ENCODE measurements at regions not wholly inside any gene's neighbourhood (a gene's known extent, or its start where the extent isn't known, plus 50 kb on each side); places are given as distances from the start of the nearest gene placed in this dataset.

DNA sequence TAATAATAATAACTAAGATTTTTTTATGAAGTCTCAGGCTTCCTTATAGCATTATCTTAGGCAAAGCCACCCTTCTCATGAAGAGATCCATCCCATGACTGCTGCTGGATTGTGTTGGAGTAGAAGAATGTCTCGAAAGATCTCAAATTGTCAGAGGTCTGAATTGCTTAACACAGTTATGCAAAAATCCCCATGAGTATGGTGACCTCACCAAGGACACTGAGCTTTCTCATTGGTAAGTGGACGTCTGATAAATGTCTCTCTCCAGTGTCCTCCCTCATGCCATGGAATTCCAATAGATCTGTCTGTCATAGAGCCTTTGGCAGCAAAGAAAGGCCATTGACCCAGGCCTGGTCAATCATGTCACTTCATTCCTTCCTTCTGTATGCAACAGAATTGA lies 264.5 kb downstream of the CDH11 start:
- H3K9me3 Mint-ChIP-seq, result no peaks in the 10 kb centered on the region
- H3K4me3 Mint-ChIP-seq, result no peak overlapping the region
- intact Hi-C loops (cut with micrococcal nuclease), result no loop called here
- no peaks in the 10 kb centered on the region for H3K36me3 Mint-ChIP-seq (ENCODE audit: low read depth)
- H3K27ac Mint-ChIP-seq, result no peak overlapping the region
- H3K4me1 Mint-ChIP-seq (ENCODE audit: low read depth), result no peaks in the 10 kb centered on the region
- H3K27me3 Mint-ChIP-seq, result no peaks in the 10 kb centered on the region

DNA sequence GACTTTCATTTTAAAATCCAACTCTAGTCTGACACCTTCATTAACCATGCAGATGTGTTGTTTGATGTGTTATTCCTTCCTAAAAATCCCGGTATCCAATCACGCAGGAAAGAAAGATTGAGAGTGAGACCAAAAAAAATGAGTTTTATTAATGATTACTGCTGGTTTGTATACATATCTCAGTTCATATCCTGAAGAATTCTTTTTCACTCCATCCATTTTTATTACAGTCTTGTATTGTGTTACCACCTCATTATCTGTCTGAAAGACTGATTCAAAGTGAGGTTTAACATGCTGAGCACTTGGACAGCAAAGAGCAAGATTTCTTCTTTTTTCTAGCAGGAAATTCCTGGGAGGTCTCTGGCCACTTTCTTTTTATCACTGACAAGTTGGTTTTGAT lies 268.3 kb downstream of the CDH11 start:
- intact Hi-C loops (cut with micrococcal nuclease), result no loop called here
- no peaks in the 10 kb centered on the region for H3K4me1 Mint-ChIP-seq (ENCODE audit: low read depth)
- H3K4me3 Mint-ChIP-seq, result no peak overlapping the region
- no peak overlapping the region for H3K27ac Mint-ChIP-seq
- H3K36me3 Mint-ChIP-seq (ENCODE audit: low read depth), result no peaks in the 10 kb centered on the region
- H3K9me3 Mint-ChIP-seq, result no peaks in the 10 kb centered on the region
- no peaks in the 10 kb centered on the region for H3K27me3 Mint-ChIP-seq

DNA sequence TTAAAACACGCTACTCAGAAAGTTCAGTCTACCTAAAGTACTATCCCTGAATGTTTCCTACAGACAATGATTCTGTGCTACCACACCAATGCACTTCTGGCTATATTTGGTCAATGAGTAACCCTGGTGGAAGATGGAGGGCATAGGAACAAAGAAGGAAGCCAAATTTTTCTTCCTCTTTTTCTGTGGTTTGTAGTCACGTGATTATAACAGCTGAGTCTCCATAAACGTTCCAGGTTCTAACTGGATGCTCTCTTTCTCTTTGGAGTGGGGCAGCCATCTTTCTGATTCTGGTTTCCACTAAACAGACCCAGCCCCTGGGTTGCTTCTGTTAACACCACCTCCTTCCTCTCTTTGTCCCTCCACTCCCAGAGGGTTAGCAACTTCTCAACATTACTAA lies 274.9 kb downstream of the CDH11 start:
- no peak overlapping the region for H3K27ac Mint-ChIP-seq
- H3K4me1 Mint-ChIP-seq (ENCODE audit: low read depth), result no peaks in the 10 kb centered on the region
- intact Hi-C loops (cut with micrococcal nuclease), result no loop called here
- no peak overlapping the region for H3K4me3 Mint-ChIP-seq
- peaks cover 24% of the 10 kb centered on the region for H3K9me3 Mint-ChIP-seq
- H3K36me3 Mint-ChIP-seq (ENCODE audit: low read depth), result no peaks in the 10 kb centered on the region
- H3K27me3 Mint-ChIP-seq, result no peaks in the 10 kb centered on the region

DNA sequence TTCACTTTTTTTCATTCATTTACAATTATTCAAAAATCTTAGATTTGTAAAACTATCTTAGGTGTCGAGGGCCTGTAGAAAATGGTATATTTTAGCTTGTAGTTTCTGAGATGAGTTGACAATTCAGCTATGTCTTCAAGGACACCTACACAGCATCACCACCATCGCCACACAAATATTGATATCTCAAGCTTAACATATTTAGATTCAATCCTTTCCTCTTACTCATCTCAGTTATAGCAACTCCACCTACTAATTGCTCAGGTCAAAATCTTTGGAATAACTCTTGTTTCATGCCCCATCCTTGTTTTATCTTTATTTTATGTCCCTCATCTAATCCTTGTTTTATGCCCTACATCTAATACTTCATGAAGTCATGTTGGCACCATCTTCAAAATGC lies 276.8 kb downstream of the CDH11 start:
- Mint-ChIP-seq H3K9me3 (peaks cover 24% of the 10 kb centered on the region), H3K27ac (no peak overlapping the region), H3K4me1 (ENCODE audit: low read depth) (no peaks in the 10 kb centered on the region), H3K27me3 (no peaks in the 10 kb centered on the region), H3K36me3 (ENCODE audit: low read depth) (no peaks in the 10 kb centered on the region), H3K4me3 (no peak overlapping the region)
- intact Hi-C loops (cut with micrococcal nuclease), result no loop called here

DNA sequence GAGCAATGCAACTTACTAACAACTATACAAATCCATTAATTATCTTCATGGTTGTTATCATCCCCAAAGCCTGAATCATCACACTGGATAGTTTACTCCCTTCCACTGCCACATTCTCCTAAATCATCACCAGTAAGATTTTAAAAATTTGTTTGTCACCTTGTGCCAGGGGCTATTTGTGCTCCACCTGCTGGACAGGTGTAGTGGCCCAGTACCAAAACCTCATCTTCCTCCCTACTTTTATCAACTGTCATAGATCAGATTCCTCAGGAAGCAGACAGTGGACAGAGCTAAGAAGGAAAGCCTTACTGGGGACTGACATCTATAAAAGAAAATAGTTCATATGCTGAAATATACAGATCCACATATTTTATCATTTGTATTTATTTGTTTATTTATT lies 280.4 kb downstream of the CDH11 start:
- no peak overlapping the region for H3K4me3 Mint-ChIP-seq
- H3K27ac Mint-ChIP-seq, result no peak overlapping the region
- H3K4me1 Mint-ChIP-seq (ENCODE audit: low read depth), result no peaks in the 10 kb centered on the region
- H3K27me3 Mint-ChIP-seq, result no peaks in the 10 kb centered on the region
- no peaks in the 10 kb centered on the region for H3K36me3 Mint-ChIP-seq (ENCODE audit: low read depth)
- peaks cover 22% of the 10 kb centered on the region for H3K9me3 Mint-ChIP-seq
- intact Hi-C loops (cut with micrococcal nuclease), result no loop called here

DNA sequence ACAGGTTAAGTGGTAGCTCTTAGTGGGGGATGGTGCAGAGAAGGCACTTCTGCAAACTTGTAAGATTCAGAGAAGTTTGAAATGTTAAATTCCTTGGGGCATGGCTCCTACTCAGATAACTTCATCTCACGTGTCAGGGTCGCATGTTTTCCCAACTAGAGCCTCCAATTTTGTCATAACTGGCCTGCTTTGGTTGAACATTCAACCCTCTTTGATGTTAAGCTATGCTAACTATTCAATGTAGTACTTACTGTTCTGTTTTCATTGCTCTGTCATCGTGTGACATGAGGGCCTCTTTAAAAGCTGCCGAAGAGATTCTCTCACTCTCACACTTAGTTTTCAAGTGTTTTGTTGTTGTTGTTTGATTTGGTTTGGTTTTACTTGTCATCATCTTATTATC lies 280.8 kb downstream of the CDH11 start:
- Mint-ChIP-seq H3K4me1 (ENCODE audit: low read depth) (no peaks in the 10 kb centered on the region), H3K27ac (no peak overlapping the region), H3K4me3 (no peak overlapping the region), H3K27me3 (no peaks in the 10 kb centered on the region), H3K9me3 (peaks cover 21% of the 10 kb centered on the region), H3K36me3 (ENCODE audit: low read depth) (no peaks in the 10 kb centered on the region)
- intact Hi-C loops (cut with micrococcal nuclease), result no loop called here

DNA sequence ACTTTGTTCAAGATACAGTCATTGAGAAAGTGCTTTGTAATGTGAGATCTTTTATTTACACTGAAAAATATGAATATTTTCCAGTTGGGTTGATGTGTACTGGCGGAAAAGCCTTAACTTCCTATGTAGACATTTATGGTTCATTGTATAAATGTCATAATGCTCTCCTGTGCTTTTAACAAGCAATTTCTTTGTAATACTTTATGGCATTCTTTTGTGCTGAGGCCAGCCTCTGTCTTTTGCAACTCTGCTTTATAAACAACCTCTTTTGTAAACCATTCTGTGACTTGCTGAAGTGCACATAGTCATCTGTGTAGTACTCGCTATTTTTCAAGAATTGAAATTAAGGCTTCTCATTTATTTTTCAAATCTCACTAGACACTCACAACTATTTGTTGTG lies 291.2 kb downstream of the CDH11 start:
- Mint-ChIP-seq H3K27me3 (no peaks in the 10 kb centered on the region), H3K4me1 (ENCODE audit: low read depth) (no peaks in the 10 kb centered on the region), H3K4me3 (no peak overlapping the region), H3K36me3 (ENCODE audit: low read depth) (no peaks in the 10 kb centered on the region), H3K9me3 (peaks cover 11% of the 10 kb centered on the region), H3K27ac (no peak overlapping the region)
- intact Hi-C loops (cut with micrococcal nuclease), result no loop called here

DNA sequence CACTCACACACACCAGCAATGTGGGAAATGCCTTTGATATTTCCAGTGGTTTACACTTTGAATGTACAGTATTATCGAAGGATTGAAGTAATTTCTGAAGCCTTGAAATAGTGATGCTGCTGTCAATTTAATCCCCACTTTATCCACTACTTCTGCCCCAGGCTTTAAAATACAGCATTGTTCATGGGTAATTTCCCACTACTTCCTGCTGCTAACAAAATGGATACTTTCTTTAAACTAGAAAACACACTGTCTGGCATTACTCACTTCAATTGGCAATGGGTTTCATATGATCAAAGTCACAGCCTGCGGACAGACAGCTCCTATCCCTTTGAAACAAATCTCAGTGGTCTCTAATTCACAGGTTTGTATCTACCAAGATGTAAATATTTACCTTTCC lies 292.2 kb downstream of the CDH11 start:
- Mint-ChIP-seq H3K9me3 (peaks cover 21% of the 10 kb centered on the region), H3K36me3 (ENCODE audit: low read depth) (no peaks in the 10 kb centered on the region), H3K4me1 (ENCODE audit: low read depth) (no peaks in the 10 kb centered on the region), H3K27me3 (no peaks in the 10 kb centered on the region), H3K4me3 (no peak overlapping the region), H3K27ac (no peak overlapping the region)
- intact Hi-C loops (cut with micrococcal nuclease), result no loop called here

DNA sequence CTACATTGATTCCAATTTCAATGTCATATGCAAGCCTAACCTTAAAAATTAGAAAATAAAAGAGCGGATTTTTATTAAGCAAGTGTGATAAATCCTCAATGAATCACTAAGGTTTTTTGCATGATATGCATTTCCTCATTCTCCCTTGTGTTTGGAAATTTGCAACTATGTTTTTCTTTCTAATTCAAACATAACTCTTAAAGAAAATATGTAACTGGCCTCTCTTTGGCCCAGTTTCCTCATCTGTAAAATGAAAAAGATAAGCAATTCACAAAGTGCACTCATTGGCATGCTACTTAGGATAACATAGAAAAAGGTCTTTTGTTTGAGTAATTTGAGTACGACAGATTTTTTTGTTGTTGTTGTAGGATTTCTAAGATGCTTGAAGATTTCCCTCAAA lies 295.5 kb downstream of the CDH11 start:
- no peaks in the 10 kb centered on the region for H3K36me3 Mint-ChIP-seq (ENCODE audit: low read depth)
- H3K9me3 Mint-ChIP-seq, result peaks cover 22% of the 10 kb centered on the region
- H3K27ac Mint-ChIP-seq, result no peak overlapping the region
- intact Hi-C loops (cut with micrococcal nuclease), result no loop called here
- no peak overlapping the region for H3K4me3 Mint-ChIP-seq
- no peaks in the 10 kb centered on the region for H3K4me1 Mint-ChIP-seq (ENCODE audit: low read depth)
- H3K27me3 Mint-ChIP-seq, result no peaks in the 10 kb centered on the region

DNA sequence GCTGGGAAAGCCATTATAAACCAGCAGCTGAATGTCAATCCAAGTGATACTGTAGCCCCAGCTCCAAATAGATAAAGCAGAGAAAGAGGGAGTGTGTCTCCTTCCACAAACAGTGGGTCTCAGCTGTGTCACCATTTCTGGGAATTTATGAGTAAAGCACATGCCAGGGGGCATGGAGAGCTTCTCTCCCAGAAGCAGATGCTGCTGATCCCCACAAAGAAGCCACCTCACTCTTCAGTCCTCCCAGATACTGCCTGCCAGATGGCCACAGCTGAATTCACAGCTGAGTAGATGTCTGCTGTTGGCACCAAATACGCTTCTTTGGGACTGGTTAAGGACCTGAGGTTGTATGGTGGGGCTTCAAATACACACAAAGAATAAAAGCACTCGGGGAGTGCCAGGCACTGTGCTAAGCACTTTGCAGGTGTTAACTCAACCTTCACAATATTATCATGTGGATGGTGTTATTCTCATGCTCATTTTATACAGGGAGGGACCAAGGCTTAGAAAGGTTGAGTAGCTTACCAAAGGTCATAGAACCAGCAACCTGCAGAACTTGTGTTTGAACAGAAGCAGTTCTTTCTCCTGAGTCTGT lies 298.3 kb downstream of the CDH11 start:
- H3K4me3 Mint-ChIP-seq, result no peak overlapping the region
- no peaks in the 10 kb centered on the region for H3K27me3 Mint-ChIP-seq
- no peaks in the 10 kb centered on the region for H3K4me1 Mint-ChIP-seq (ENCODE audit: low read depth)
- no peaks in the 10 kb centered on the region for H3K36me3 Mint-ChIP-seq (ENCODE audit: low read depth)
- H3K27ac Mint-ChIP-seq, result no peak overlapping the region
- intact Hi-C loops (cut with micrococcal nuclease), result no loop called here
- H3K9me3 Mint-ChIP-seq, result peaks cover 20% of the 10 kb centered on the region

DNA sequence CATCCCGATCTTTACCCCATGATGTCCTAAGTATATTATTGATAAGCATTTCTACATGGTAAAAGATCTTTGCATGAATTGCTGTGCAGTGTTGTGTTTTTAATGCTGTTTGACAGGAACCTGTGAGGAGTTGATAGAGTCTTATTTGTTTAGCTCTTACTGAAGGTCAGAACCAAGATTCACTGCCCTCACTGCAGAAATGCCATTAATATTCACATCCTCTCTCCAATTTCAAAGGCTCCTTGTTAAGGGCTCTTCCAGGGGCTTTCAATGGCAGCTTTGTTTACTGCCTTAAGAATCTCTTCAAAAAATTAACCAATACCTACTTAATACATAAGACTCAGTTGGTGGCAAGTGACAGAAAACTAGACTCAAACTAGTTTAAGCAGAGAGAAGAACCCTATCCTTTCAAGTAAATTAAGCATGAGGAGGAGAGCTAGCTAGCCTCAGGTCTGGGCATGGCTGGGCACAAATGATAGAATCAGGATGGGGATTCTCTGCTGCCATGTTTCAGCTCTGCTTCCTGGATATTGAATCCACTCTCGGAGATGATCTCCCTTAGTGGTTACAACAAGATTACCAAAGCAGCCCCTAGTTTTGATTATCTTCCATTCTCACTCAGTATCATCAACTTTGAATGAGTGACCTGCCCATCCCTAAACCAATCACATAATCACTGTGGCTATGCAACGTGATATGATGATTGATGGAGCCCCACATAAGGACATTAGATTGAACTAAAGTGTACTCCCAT lies 311.8 kb downstream of the CDH11 start:
- Mint-ChIP-seq H3K36me3 (ENCODE audit: low read depth) (no peaks in the 10 kb centered on the region), H3K27me3 (no peaks in the 10 kb centered on the region), H3K9me3 (peaks cover 8% of the 10 kb centered on the region), H3K4me1 (ENCODE audit: low read depth) (no peaks in the 10 kb centered on the region), H3K4me3 (no peak overlapping the region), H3K27ac (no peak overlapping the region)
- intact Hi-C loops (cut with micrococcal nuclease), result no loop called here

DNA sequence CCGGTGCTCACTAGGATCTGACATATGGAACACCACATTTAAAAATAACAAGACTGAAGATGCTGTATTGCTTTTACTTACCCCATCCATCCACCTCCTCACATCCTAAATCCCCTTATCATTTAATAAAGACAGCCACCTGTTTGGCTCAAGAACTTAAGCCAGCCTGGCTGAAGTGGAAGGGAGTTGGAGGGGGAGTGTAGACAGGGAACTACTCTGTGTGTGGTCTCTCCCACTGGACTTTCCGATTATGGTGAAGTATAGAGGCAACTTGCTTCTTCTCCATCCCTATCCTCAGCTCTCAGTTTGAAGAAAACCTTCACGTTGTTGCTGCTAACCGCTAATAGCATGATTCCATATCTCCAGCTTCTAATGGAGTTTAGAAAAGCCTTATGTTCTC lies 313.4 kb downstream of the CDH11 start:
- Mint-ChIP-seq H3K9me3 (peaks cover 8% of the 10 kb centered on the region), H3K4me3 (no peak overlapping the region)
- intact Hi-C loops (cut with micrococcal nuclease), result no loop called here

DNA sequence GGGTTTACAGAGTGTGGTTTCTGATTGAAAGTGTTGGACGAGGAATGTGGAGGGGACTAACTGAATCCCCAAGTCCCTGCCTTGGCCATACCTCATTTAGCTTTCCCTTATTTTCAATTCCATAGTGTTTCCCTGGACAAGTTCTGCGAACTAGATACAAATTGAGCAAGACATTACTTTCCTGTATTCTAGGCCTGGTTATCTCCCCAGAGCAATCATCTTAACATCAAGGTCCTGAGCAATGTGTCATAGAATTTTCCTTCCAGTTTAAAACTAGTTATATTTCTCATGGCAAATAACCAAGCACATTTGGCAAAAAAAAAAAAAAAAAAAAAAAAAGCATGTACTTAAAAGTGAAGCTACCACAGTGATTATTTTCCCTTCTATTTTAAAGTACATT lies 330.1 kb downstream of the CDH11 start:
- Mint-ChIP-seq H3K4me1 (ENCODE audit: low read depth) (no peaks in the 10 kb centered on the region), H3K27ac (no peak overlapping the region), H3K4me3 (no peak overlapping the region), H3K27me3 (no peaks in the 10 kb centered on the region), H3K36me3 (ENCODE audit: low read depth) (no peaks in the 10 kb centered on the region), H3K9me3 (peaks cover 15% of the 10 kb centered on the region)
- intact Hi-C loops (cut with micrococcal nuclease), result no loop called here

More for the DNA sequence above, 313.4 kb downstream of the CDH11 start:
- Mint-ChIP-seq H3K4me1 (ENCODE audit: low read depth) (no peaks in the 10 kb centered on the region), H3K27me3 (no peaks in the 10 kb centered on the region), H3K36me3 (ENCODE audit: low read depth) (no peaks in the 10 kb centered on the region), H3K27ac (no peak overlapping the region)

DNA sequence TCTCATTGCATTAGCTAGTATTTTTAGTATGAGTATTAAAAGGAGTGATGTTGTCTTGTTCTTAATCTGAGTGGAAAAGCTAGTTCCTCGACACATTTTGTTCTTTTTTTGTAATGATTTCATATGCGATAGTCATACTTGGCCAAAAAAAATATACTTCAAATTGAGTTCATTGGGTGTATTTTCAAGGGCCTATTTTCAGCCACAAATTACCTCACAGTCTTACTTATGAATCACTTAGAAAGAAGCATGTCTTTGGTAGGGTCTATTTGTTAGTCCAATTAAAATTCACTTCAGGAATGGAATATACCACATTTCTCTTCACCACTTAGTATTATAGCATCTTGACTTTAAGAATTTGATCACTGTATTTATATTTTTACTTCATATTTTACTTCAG lies 337.2 kb downstream of the CDH11 start:
- peaks cover 9% of the 10 kb centered on the region for H3K9me3 Mint-ChIP-seq
- no peaks in the 10 kb centered on the region for H3K36me3 Mint-ChIP-seq (ENCODE audit: low read depth)
- no peaks in the 10 kb centered on the region for H3K27me3 Mint-ChIP-seq
- no peak overlapping the region for H3K4me3 Mint-ChIP-seq
- no peak overlapping the region for H3K27ac Mint-ChIP-seq
- intact Hi-C loops (cut with micrococcal nuclease), result no loop called here
- H3K4me1 Mint-ChIP-seq (ENCODE audit: low read depth), result no peaks in the 10 kb centered on the region

DNA sequence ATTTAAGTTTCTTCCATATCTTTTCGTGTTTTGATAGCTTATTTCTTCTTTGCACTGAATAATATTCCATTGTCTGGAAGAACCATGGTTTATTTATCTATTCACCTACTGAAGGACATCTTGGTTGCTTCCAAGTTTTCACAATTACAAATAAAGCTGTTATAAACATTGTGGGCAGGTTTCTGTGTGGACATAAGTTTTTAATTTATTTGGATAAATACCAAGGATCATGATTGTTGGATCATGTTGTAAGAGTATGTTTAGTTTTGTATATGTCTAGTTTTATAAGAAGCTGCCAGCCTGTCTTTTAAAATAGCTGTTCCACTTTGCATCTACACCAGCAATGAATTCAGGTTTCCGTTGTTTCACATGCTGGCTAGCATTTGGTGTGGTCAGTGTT lies 339.4 kb downstream of the CDH11 start:
- no peaks in the 10 kb centered on the region for H3K36me3 Mint-ChIP-seq (ENCODE audit: low read depth)
- H3K27ac Mint-ChIP-seq, result no peak overlapping the region
- intact Hi-C loops (cut with micrococcal nuclease), result no loop called here

More for the DNA sequence above, 339.4 kb downstream of the CDH11 start:
- Mint-ChIP-seq H3K27me3 (no peaks in the 10 kb centered on the region), H3K9me3 (peaks cover 9% of the 10 kb centered on the region), H3K4me3 (no peak overlapping the region), H3K4me1 (ENCODE audit: low read depth) (no peaks in the 10 kb centered on the region)
